IPS-20b (cell line): ENCODE measurements at regions not wholly inside any gene's neighbourhood (a gene's known extent, or its start where the extent isn't known, plus 50 kb on each side); places are given as distances from the start of the nearest gene placed in this dataset.
"Not testable (repeated sequence)": the region's sequence is repeated elsewhere in the genome, so short reads cannot be mapped to it uniquely, and the experiment has no call there.

Experiments used
- H3K27ac ChIP-seq: one replicate; pipeline ENCODE4 v1.5.1; 2013; ENCODE audit warnings: low read length
- H3K27me3 ChIP-seq: 2 replicates; pipeline ENCODE4 v1.6.1; 2013; ENCODE audit warnings: mild to moderate bottlenecking, low read length, inconsistent platforms; ENCODE audit not compliant: insufficient read depth
- H3K36me3 ChIP-seq: 2 replicates; pipeline ENCODE4 v1.6.1; 2013; ENCODE audit warnings: low read depth, mild to moderate bottlenecking, inconsistent platforms, low read length, moderate library complexity; ENCODE audit not compliant: insufficient read depth
- H3K4me1 ChIP-seq: 2 replicates; pipeline ENCODE4 v1.6.1; 2013; ENCODE audit warnings: mild to moderate bottlenecking, control low read depth, inconsistent platforms, low read length, moderate library complexity; ENCODE audit not compliant: insufficient read depth
- H3K4me3 ChIP-seq: 2 replicates; pipeline ENCODE4 v1.5.1; 2013; ENCODE audit warnings: mild to moderate bottlenecking, low read length, inconsistent platforms
- H3K9ac ChIP-seq: 2 replicates; pipeline ENCODE4 v1.6.1; 2013; ENCODE audit warnings: low read depth, mild to moderate bottlenecking, inconsistent platforms, low read length, moderate library complexity
- H3K9me3 ChIP-seq: 2 replicates; pipeline ENCODE4 v1.6.1; 2013; ENCODE audit warnings: mild to moderate bottlenecking, low read depth, low read length, inconsistent platforms; ENCODE audit not compliant: insufficient read depth

DNA sequence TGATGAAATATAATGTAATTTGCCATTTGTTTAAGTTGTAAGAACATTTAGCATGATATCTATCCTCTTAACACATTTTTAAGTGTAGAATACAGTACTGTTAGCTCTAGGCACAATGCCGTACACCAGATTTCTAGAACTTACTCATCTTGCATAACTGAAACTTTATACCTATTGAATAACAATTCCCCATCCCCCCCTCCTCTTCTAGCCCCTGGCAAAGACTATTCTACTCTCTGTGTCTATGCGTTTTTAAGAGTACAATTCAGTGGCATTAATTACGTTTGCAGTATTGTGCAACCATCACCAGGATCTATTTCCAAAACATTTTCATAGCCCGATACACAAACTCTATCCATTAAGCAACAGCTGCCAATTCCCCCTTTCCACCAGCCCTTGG, 261.7 kb downstream of the PLOD2 start:
- H3K36me3 ChIP-seq, result no peaks in the 10 kb centered on the region

GRCh38 chr3:145900056-145900829, 260.7 kb downstream of the PLOD2 start:
- Histone ChIP-seq H3K27me3 (no peaks in the 10 kb centered on the region), H3K27ac (no peak overlapping the region), H3K4me3 (no peak overlapping the region), H3K36me3 (no peaks in the 10 kb centered on the region), H3K4me1 (peaks cover 13% of the 10 kb centered on the region), H3K9me3 (no peaks in the 10 kb centered on the region), H3K9ac (no peak overlapping the region)

More for the DNA sequence above, 261.7 kb downstream of the PLOD2 start:
- peaks cover 13% of the 10 kb centered on the region for H3K4me1 ChIP-seq
- H3K4me3 ChIP-seq, result no peak overlapping the region
- no peaks in the 10 kb centered on the region for H3K27me3 ChIP-seq
- H3K9me3 ChIP-seq, result no peaks in the 10 kb centered on the region
- H3K9ac ChIP-seq, result no peak overlapping the region
- H3K27ac ChIP-seq, result no peak overlapping the region

DNA sequence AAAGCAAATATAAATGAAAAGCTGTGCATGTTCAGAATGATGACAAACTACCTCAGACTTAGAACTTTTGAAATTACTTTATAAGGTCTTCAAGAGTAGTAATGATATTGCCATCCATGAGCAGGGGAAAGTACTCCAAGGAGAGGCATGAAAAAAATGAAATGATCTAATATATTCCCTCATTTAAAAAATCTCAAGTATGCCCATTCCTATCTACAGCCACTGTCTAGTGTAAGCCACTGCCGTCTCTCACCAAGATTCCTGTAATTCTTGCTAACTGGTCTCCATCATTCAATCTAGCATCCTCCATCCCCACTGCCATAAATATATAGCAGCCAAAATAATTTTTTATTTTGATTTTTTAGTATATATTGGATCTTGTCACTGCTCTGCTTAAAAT, 258.8 kb downstream of the PLOD2 start:
- H3K9me3 ChIP-seq, result no peaks in the 10 kb centered on the region
- no peaks in the 10 kb centered on the region for H3K36me3 ChIP-seq
- peaks cover 13% of the 10 kb centered on the region for H3K4me1 ChIP-seq
- H3K27me3 ChIP-seq, result no peaks in the 10 kb centered on the region
- H3K4me3 ChIP-seq, result no peak overlapping the region
- no peak overlapping the region for H3K27ac ChIP-seq
- H3K9ac ChIP-seq, result no peak overlapping the region

GRCh38 chr3:145903472-145904013, 257.4 kb downstream of the PLOD2 start:
- peaks cover 9% of the 10 kb centered on the region for H3K4me1 ChIP-seq
- no peak overlapping the region for H3K9ac ChIP-seq
- H3K36me3 ChIP-seq, result no peaks in the 10 kb centered on the region
- no peaks in the 10 kb centered on the region for H3K27me3 ChIP-seq
- H3K27ac ChIP-seq, result no peak overlapping the region
- H3K9me3 ChIP-seq, result no peaks in the 10 kb centered on the region
- H3K4me3 ChIP-seq, result no peak overlapping the region

GRCh38 chr3:145904138-145904537, 256.8 kb downstream of the PLOD2 start:
- Histone ChIP-seq H3K9me3 (no peaks in the 10 kb centered on the region), H3K4me1 (peaks cover 4% of the 10 kb centered on the region; the same call in 1 of the 2 replicates), H3K4me3 (no peak overlapping the region), H3K27ac (no peak overlapping the region), H3K36me3 (no peaks in the 10 kb centered on the region), H3K27me3 (no peaks in the 10 kb centered on the region), H3K9ac (no peak overlapping the region)

DNA sequence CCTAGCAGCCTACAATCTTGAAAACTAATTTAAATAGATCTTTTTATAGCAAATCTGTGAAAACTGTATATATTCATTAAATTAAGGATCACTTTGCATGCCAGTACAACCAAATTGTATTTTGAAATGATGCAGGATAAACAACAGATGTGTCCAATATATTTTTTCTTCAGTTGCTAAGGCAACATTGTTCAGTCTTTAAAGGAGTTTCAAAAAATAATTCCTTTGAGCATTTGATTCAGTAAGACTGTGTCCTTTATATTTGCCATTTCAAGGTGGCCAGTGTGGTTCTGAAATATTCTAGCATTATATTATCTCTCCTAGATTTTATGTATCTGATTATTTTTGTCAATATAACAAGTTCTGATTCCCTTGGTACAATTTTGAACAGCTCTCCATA, 254.7 kb downstream of the PLOD2 start:
- Histone ChIP-seq H3K9ac (no peak overlapping the region), H3K27me3 (no peaks in the 10 kb centered on the region)

GRCh38 chr3:145906755-145907154, 254.2 kb downstream of the PLOD2 start:
- Histone ChIP-seq H3K9ac (no peak overlapping the region), H3K27me3 (no peaks in the 10 kb centered on the region), H3K9me3 (no peaks in the 10 kb centered on the region), H3K27ac (no peak overlapping the region), H3K4me3 (no peak overlapping the region), H3K4me1 (no peaks in the 10 kb centered on the region), H3K36me3 (no peaks in the 10 kb centered on the region)

More for the DNA sequence above, 254.7 kb downstream of the PLOD2 start:
- H3K9me3 ChIP-seq, result no peaks in the 10 kb centered on the region
- no peak overlapping the region for H3K4me3 ChIP-seq
- H3K36me3 ChIP-seq, result no peaks in the 10 kb centered on the region
- no peaks in the 10 kb centered on the region for H3K4me1 ChIP-seq
- H3K27ac ChIP-seq, result no peak overlapping the region

GRCh38 chr3:145911016-145911415, 250.0 kb downstream of the PLOD2 start:
- H3K36me3 ChIP-seq, result no peaks in the 10 kb centered on the region

GRCh38 chr3:145915787-145916186, 245.2 kb downstream of the PLOD2 start:
- H3K4me3 ChIP-seq, result no peak overlapping the region
- no peaks in the 10 kb centered on the region for H3K4me1 ChIP-seq
- H3K9ac ChIP-seq, result no peak overlapping the region
- no peak overlapping the region for H3K27ac ChIP-seq
- H3K9me3 ChIP-seq, result peaks cover 10% of the 10 kb centered on the region
- no peaks in the 10 kb centered on the region for H3K27me3 ChIP-seq
- H3K36me3 ChIP-seq, result no peaks in the 10 kb centered on the region

More at GRCh38 chr3:145911016-145911415, 250.0 kb downstream of the PLOD2 start:
- H3K27ac ChIP-seq, result no peak overlapping the region
- H3K4me3 ChIP-seq, result no peak overlapping the region
- H3K9me3 ChIP-seq, result no peaks in the 10 kb centered on the region
- no peaks in the 10 kb centered on the region for H3K27me3 ChIP-seq
- H3K9ac ChIP-seq, result no peak overlapping the region
- H3K4me1 ChIP-seq, result no peaks in the 10 kb centered on the region

- not testable (repeated sequence) for H3K36me3 ChIP-seq, H3K27ac ChIP-seq, H3K4me3 ChIP-seq, H3K4me1 ChIP-seq, H3K9me3 ChIP-seq, H3K9ac ChIP-seq, H3K27me3 ChIP-seq
Measured at GRCh38 chr3:145927736-145928135, 233.2 kb downstream of the PLOD2 start.

DNA sequence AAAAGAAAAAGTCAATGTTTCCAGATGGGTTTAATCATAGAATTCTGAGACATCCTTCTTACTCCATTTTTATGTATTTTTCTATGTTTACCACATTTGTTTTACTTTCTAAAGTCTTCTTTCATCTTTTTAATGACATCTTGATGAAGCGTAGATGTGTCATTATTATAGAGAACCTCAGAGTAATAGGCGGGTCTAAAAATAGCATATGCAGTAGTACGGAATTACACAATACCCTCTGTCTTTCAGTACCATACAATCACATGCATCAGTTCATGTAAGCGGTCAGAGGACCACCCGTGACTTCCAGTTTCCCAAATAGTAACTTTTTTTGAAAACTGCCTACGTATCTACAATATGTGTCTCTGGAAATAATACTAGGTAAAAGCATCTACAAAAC, 224.0 kb downstream of the PLOD2 start:
- no peak overlapping the region for H3K27ac ChIP-seq
- H3K9me3 ChIP-seq, result no peaks in the 10 kb centered on the region
- H3K4me1 ChIP-seq, result no peaks in the 10 kb centered on the region
- H3K4me3 ChIP-seq, result no peak overlapping the region
- H3K9ac ChIP-seq, result no peak overlapping the region
- H3K36me3 ChIP-seq, result no peaks in the 10 kb centered on the region
- H3K27me3 ChIP-seq, result no peaks in the 10 kb centered on the region

DNA sequence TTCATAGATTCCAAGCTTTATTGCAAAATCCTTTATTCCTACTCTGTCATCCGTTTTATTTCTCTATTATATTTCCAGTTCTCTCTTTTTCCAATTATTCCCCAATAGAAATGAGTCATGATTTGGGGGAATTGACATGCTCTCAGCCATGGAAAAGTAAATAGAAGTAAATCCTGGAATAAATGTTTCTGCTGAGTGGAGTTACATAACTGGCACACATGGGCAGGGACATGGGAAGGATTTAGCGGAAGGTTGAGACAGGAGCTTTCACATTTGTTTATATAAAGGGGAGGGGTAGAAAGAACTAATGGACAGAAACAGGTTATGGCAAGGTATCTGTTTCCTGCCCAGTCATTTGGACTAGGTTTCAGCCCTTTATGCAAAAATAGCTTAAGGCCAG, 221.6 kb downstream of the PLOD2 start:
- Histone ChIP-seq H3K27ac (no peak overlapping the region), H3K36me3 (no peaks in the 10 kb centered on the region), H3K4me3 (no peak overlapping the region), H3K27me3 (no peaks in the 10 kb centered on the region), H3K9me3 (no peaks in the 10 kb centered on the region), H3K9ac (no peak overlapping the region), H3K4me1 (no peaks in the 10 kb centered on the region)
